IMR-90 (cell line): ENCODE measurements at regions not wholly inside any gene's neighbourhood (a gene's known extent, or its start where the extent isn't known, plus 50 kb on each side); places are given as distances from the start of the nearest gene placed in this dataset.

ENCODE experiments used
- ATAC-seq: fragments of 200-7000 bp; cut with Tn5 transposase; 2 replicates; pipeline ENCODE4 v1.9.1; 2020; ENCODE audit warnings: low read depth, mild to moderate bottlenecking, moderate library complexity
- BruUV-seq: library from RNA; stranded (reverse); fragments of 400-500 nt; replicated peaks from 2 replicates; lab custom pipeline; 2021; lab: Mats Ljungman, UMichigan
- CTCF ChIA-PET: fragments of 300-600 bp; formaldehyde crosslinking; extraction: SDS; loops from one replicate; lab custom pipeline; 2021; ENCODE audit warnings: antibody characterized with exemption; lab: Yijun Ruan, JAX
- POLR2A ChIA-PET: fragments of 300-600 bp; sonication (Branson Sonifier 250); formaldehyde crosslinking; loops from one replicate; lab custom pipeline; 2022; ENCODE audit warnings: antibody characterized with exemption; ENCODE audit not compliant: unreplicated experiment; lab: Charles Lee
- DNase-seq: peaks from one replicate; pipeline ENCODE4 v3.0.0; 2013
- H2AFZ ChIP-seq: replicated peaks from 2 replicates; pipeline ENCODE3; 2013; ENCODE audit warnings: low read length, mild to moderate bottlenecking; ENCODE audit not compliant: poor library complexity
- H2AK5ac ChIP-seq: 2 replicates; pipeline ENCODE4 v1.6.1; 2013; ENCODE audit warnings: low read depth, low read length, inconsistent platforms
- H2AK9ac ChIP-seq: replicated peaks from 2 replicates; pipeline ENCODE3; 2013; ENCODE audit warnings: mild to moderate bottlenecking, low read depth, low read length, moderate library complexity; ENCODE audit not compliant: poor library complexity
- H2BK120ac ChIP-seq: 2 replicates; pipeline ENCODE4 v1.6.1; 2013; ENCODE audit warnings: low read depth, low read length, inconsistent platforms
- H2BK15ac ChIP-seq: 3 replicates; pipeline ENCODE4 v1.6.1; 2013; ENCODE audit warnings: low read depth, low read length, inconsistent platforms
- H2BK20ac ChIP-seq: 2 replicates; pipeline ENCODE4 v1.6.1; 2013; ENCODE audit warnings: low read depth, mild to moderate bottlenecking, inconsistent platforms, low read length, moderate library complexity
- H2BK5ac ChIP-seq: 2 replicates; pipeline ENCODE4 v1.6.1; 2013; ENCODE audit warnings: mild to moderate bottlenecking, low read depth, low read length, inconsistent platforms; ENCODE audit not compliant: poor library complexity, severe bottlenecking
- H3K14ac ChIP-seq: replicated peaks from 2 replicates; pipeline ENCODE4 v1.6.1; 2013; ENCODE audit warnings: low read depth, low read length, inconsistent platforms
- H3K18ac ChIP-seq: 2 replicates; pipeline ENCODE4 v1.6.1; 2013; ENCODE audit warnings: low read depth, low read length, control low read depth
- H3K23ac ChIP-seq: 2 replicates; pipeline ENCODE4 v1.6.1; 2013; ENCODE audit warnings: low read depth, low read length, inconsistent platforms
- H3K27ac ChIP-seq: 2 replicates; pipeline ENCODE4 v1.5.1; 2013; ENCODE audit warnings: mild to moderate bottlenecking, control low read depth, low read length; ENCODE audit not compliant: insufficient read depth
- H3K27me3 ChIP-seq: 2 replicates; pipeline ENCODE4 v1.6.1; 2013; ENCODE audit warnings: low read length; ENCODE audit not compliant: control insufficient read depth, insufficient read depth
- H3K36me3 ChIP-seq: 2 replicates; pipeline ENCODE4 v1.6.1; 2013; ENCODE audit warnings: low read length, mixed read lengths; ENCODE audit not compliant: control insufficient read depth, insufficient read depth
- H3K4ac ChIP-seq: 2 replicates; pipeline ENCODE4 v1.6.1; 2013; ENCODE audit warnings: low read depth, low read length, inconsistent platforms
- H3K4me1 ChIP-seq: 2 replicates; pipeline ENCODE4 v1.6.1; 2013; ENCODE audit warnings: low read length, mixed read lengths; ENCODE audit not compliant: control insufficient read depth, insufficient read depth
- H3K4me2 ChIP-seq: 2 replicates; pipeline ENCODE4 v1.6.1; 2013; ENCODE audit warnings: low read depth, mild to moderate bottlenecking, control low read depth, low read length, moderate library complexity
- H3K4me3 ChIP-seq: 2 replicates; pipeline ENCODE4 v1.5.1; 2013; ENCODE audit warnings: low read depth, mild to moderate bottlenecking, control low read depth, low read length, moderate library complexity; ENCODE audit not compliant: insufficient read depth
- H3K56ac ChIP-seq: 2 replicates; pipeline ENCODE4 v1.6.1; 2013; ENCODE audit warnings: low read length, inconsistent platforms; ENCODE audit not compliant: insufficient read depth; ENCODE audit errors: extremely low read depth
- H3K79me1 ChIP-seq, 2 experiments: 2 replicates each; pipeline ENCODE4 v1.6.1; 2013; ENCODE audit warnings: low read length in 2 of 2, inconsistent platforms in 1 of 2, low read depth in 1 of 2
- H3K9ac ChIP-seq: 2 replicates; pipeline ENCODE4 v1.6.1; 2013; ENCODE audit warnings: low read depth, low read length, control low read depth
- H3K9me1 ChIP-seq: 2 replicates; pipeline ENCODE4 v1.6.1; 2013; ENCODE audit warnings: low read length, inconsistent platforms; ENCODE audit not compliant: insufficient read depth
- H3K9me3 ChIP-seq: 2 replicates; pipeline ENCODE4 v1.6.1; 2013; ENCODE audit warnings: low read length; ENCODE audit not compliant: control insufficient read depth, insufficient read depth
- H4K20me1 ChIP-seq: 2 replicates; pipeline ENCODE4 v1.6.1; 2013; ENCODE audit warnings: low read length, inconsistent platforms; ENCODE audit not compliant: insufficient read depth
- H4K5ac ChIP-seq: 2 replicates; pipeline ENCODE4 v1.6.1; 2013; ENCODE audit warnings: mild to moderate bottlenecking, low read depth, low read length, control low read depth
- H4K8ac ChIP-seq, 2 experiments: 2 replicates each; pipeline ENCODE4 v1.6.1; 2013; ENCODE audit warnings: low read depth in 2 of 2, low read length in 2 of 2, control low read depth in 1 of 2, inconsistent platforms in 1 of 2
- H4K91ac ChIP-seq: 2 replicates; pipeline ENCODE4 v1.6.1; 2013; ENCODE audit warnings: low read depth, low read length, inconsistent platforms; ENCODE audit not compliant: insufficient read depth
- FOS ChIP-seq: fragments of 150-350 bp; IDR thresholded peaks from 2 replicates; pipeline ENCODE4 v1.6.1; 2016; ENCODE audit warnings: low read depth, low read length
- MAZ ChIP-seq: IDR thresholded peaks from 2 replicates; pipeline ENCODE4 v1.6.1; 2012; ENCODE audit warnings: low read depth, mild to moderate bottlenecking, low read length, improper control_type of control experiment, moderate library complexity, borderline replicate concordance
- POLR2A ChIP-seq: IDR thresholded peaks from 2 replicates; pipeline ENCODE4 v1.6.1; 2012; ENCODE audit warnings: mild to moderate bottlenecking, low read depth, low read length
- RCOR1 ChIP-seq: IDR thresholded peaks from 2 replicates; pipeline ENCODE4 v1.6.1; 2012; ENCODE audit warnings: mild to moderate bottlenecking, low read length, improper control_type of control experiment; ENCODE audit not compliant: insufficient replicate concordance
- WGBS, 2 experiments: methylation state at CpG; one replicate each; pipeline versions ENCODE4 v1.1.5 to v1.1.7; 2013; ENCODE audit warnings: missing lambda C conversion rate in 2 of 2; ENCODE audit not compliant: insufficient read length in 1 of 2; ENCODE audit errors: extremely low coverage in 2 of 2; 5-methylcytosine and 5-hydroxymethylcytosine counted together
- dilution Hi-C: fragments of 300-500 bp; cut with HindIII; formaldehyde crosslinking; loops from one replicate; pipeline ENCODE4 v1.14.3; 2018; ENCODE audit warnings: low sequenced_read_pairs; ENCODE audit not compliant: unreplicated experiment
- in situ Hi-C: fragments of 300-500 bp; cut with MboI; formaldehyde crosslinking; loops from 3 replicates; pipeline ENCODE4 v1.14.3; 2019; ENCODE audit warnings: low sequenced_read_pairs, inconsistent platforms, mixed read lengths
- intact Hi-C: fragments of 100-400 bp; cut with micrococcal nuclease; formaldehyde crosslinking; loops from 2 replicates; pipeline ENCODE4 v1.10.0; 2022
- TF ChIP-seq, protein P1 (sequence below): fragments of 150-350 bp; IDR thresholded peaks from 2 replicates; pipeline ENCODE4 v1.6.1; 2016; ENCODE audit warnings: low read depth, mild to moderate bottlenecking, low read length, moderate library complexity, borderline replicate concordance

DNA sequence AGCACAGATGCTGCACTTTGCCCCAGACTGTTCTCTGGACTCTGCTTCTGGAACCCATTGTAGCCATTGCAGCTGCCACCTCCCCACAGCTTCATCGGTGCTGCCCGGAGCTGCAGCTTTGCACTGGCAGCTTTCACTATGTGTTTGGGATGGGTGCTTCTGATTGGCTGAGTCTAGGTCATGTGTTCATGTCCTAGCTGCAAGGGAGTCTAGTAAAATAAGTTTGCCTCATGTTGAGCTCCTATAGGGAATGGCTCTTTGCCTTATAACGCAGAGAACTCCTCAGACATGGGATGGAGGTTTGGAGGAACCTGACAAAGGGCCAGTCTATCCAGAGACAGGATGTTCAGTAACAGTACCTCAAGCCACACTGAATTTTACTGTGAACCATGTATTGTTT is 268.0 kb downstream of the BMP7 start:
- Histone ChIP-seq H2AFZ (no peak overlapping the region), H2BK15ac (no peak overlapping the region), H3K9ac (no peak overlapping the region), H3K9me1 (no peaks in the 10 kb centered on the region), H4K91ac (no peak overlapping the region), H3K4ac (no peak overlapping the region), H2AK9ac (no peak overlapping the region), H3K56ac (no peak overlapping the region), H3K14ac (no peak overlapping the region), H2AK5ac (no peak overlapping the region), H2BK20ac (no peak overlapping the region), H3K4me1 (no peaks in the 10 kb centered on the region), H3K23ac (no peak overlapping the region), H3K18ac (no peak overlapping the region), H3K27me3 (no peaks in the 10 kb centered on the region; the same call in 1 of the 2 replicates), H2BK5ac (no peak overlapping the region), H2BK120ac (no peak overlapping the region), H4K5ac (no peak overlapping the region), H3K79me1 (no peaks in the 10 kb centered on the region), H3K36me3 (no peaks in the 10 kb centered on the region), H3K9me3 (peaks cover 7% of the 10 kb centered on the region; the same call in 1 of the 2 replicates), H3K4me3 (no peak overlapping the region), H3K4me2 (no peak overlapping the region), H4K20me1 (no peaks in the 10 kb centered on the region), H3K27ac (no peak overlapping the region), H4K8ac (no peak overlapping the region)
- dilution Hi-C loops (no loop called here), intact Hi-C loops (no loop called here), in situ Hi-C loops (no loop called here)
- ChIA-PET CTCF (no interaction called here), POLR2A (no interaction called here)
- no TSS peak for BruUV-seq
- ATAC-seq (no peak), DNase-seq (no peak)
- no peak for TF ChIP-seq POLR2A
- TF ChIP-seq RCOR1, result no peak
- TF ChIP-seq, protein P1, sequence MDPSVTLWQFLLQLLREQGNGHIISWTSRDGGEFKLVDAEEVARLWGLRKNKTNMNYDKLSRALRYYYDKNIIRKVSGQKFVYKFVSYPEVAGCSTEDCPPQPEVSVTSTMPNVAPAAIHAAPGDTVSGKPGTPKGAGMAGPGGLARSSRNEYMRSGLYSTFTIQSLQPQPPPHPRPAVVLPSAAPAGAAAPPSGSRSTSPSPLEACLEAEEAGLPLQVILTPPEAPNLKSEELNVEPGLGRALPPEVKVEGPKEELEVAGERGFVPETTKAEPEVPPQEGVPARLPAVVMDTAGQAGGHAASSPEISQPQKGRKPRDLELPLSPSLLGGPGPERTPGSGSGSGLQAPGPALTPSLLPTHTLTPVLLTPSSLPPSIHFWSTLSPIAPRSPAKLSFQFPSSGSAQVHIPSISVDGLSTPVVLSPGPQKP, result no peak
- no peak for TF ChIP-seq MAZ
- no peak for TF ChIP-seq FOS
- no CpG with 5 or more reads among the region's 3 CpGs for WGBS, 2 experiments
